ENCODE measurements at regions not wholly inside any gene's neighbourhood (a gene's known extent, or its start where the extent isn't known, plus 50 kb on each side); places are given as distances from the start of the nearest gene placed in this dataset.

GRCh38 chr15:77819048-77819850, 186.5 kb upstream of the LINGO1 start:
- no peak for DNase-seq (ENCODE audit: low spot score)

GRCh38 chr15:77818484-77819047, 185.9 kb upstream of the LINGO1 start:
- no peak for DNase-seq (ENCODE audit: low spot score)

GRCh38 chr15:77817434-77817833, 184.7 kb upstream of the LINGO1 start:
- DNase-seq (ENCODE audit: low spot score), result no peak

GRCh38 chr15:77816983-77817382, 184.3 kb upstream of the LINGO1 start:
- DNase-seq (ENCODE audit: low spot score), result no peak

GRCh38 chr15:77815015-77815414, 182.3 kb upstream of the LINGO1 start:
- no peak for DNase-seq (ENCODE audit: low spot score)

- no peak for DNase-seq (ENCODE audit: low spot score)
Measured at GRCh38 chr15:77812664-77813063, 180.0 kb upstream of the LINGO1 start.

- DNase-seq (ENCODE audit: low spot score), result no peak
Measured at GRCh38 chr15:77811270-77811669, 178.6 kb upstream of the LINGO1 start.

GRCh38 chr15:77810130-77810571, 177.4 kb upstream of the LINGO1 start:
- peak; percentile 34 for DNase-seq (ENCODE audit: low spot score)

GRCh38 chr15:77808581-77809177, 176.0 kb upstream of the LINGO1 start:
- no peak for DNase-seq (ENCODE audit: low spot score)

- no peak for DNase-seq (ENCODE audit: low spot score)
Measured at GRCh38 chr15:77808075-77808474, 175.4 kb upstream of the LINGO1 start.

GRCh38 chr15:77807611-77808010, 174.9 kb upstream of the LINGO1 start:
- no peak for DNase-seq (ENCODE audit: low spot score)

- DNase-seq (ENCODE audit: low spot score), result no peak
Measured at GRCh38 chr15:77807115-77807514, 174.4 kb upstream of the LINGO1 start.

GRCh38 chr15:77804210-77804609, 171.5 kb upstream of the LINGO1 start:
- no peak for DNase-seq (ENCODE audit: low spot score)

GRCh38 chr15:77803487-77803886, 170.8 kb upstream of the LINGO1 start:
- no peak for DNase-seq (ENCODE audit: low spot score)

GRCh38 chr15:77800305-77800704, 167.6 kb upstream of the LINGO1 start:
- DNase-seq (ENCODE audit: low spot score), result no peak

- no peak for DNase-seq (ENCODE audit: low spot score)
Measured at GRCh38 chr15:77798847-77799246, 166.1 kb upstream of the LINGO1 start.

GRCh38 chr15:77798151-77798835, 165.6 kb upstream of the LINGO1 start:
- no peak for DNase-seq (ENCODE audit: low spot score)

- no peak for DNase-seq (ENCODE audit: low spot score)
Measured at GRCh38 chr15:77797270-77797669, 164.6 kb upstream of the LINGO1 start.

- DNase-seq (ENCODE audit: low spot score), result no peak
Measured at GRCh38 chr15:77796046-77796729, 163.5 kb upstream of the LINGO1 start.

- DNase-seq (ENCODE audit: low spot score), result no peak
Measured at GRCh38 chr15:77795446-77795845, 162.7 kb upstream of the LINGO1 start.

GRCh38 chr15:77791941-77792340, 159.2 kb upstream of the LINGO1 start:
- DNase-seq (ENCODE audit: low spot score), result no peak

- DNase-seq (ENCODE audit: low spot score), result no peak
Measured at GRCh38 chr15:77790481-77790880, 157.8 kb upstream of the LINGO1 start.

Data from hepatic stellate cell (primary cell).